ENCODE measurements at regions not wholly inside any gene's neighbourhood (a gene's known extent, or its start where the extent isn't known, plus 50 kb on each side); places are given as distances from the start of the nearest gene placed in this dataset.
A peak's percentile ranks its signal among the peaks of the same experiment; 100 is the strongest.
"Not testable (repeated sequence)": the region's sequence is repeated elsewhere in the genome, so short reads cannot be mapped to it uniquely, and the experiment has no call there.

GRCh38 chr3:74021449-74021848 is 396.7 kb upstream of the PDZRN3 start:
- H3K9me3 ChIP-seq (ENCODE audit: control insufficient read depth, low read length): no peaks in the 10 kb centered on the region
- no peaks in the 10 kb centered on the region for H3K36me3 ChIP-seq (ENCODE audit: control insufficient read depth, insufficient read depth, low read length, severe bottlenecking)
- H3K4me1 ChIP-seq (ENCODE audit: control insufficient read depth, insufficient read depth, low read length): no peaks in the 10 kb centered on the region
- DNase-seq (ENCODE audit: low read depth): no peak
- H3K9ac ChIP-seq (ENCODE audit: low read length): no peak overlapping the region
- peaks cover 6% of the 10 kb centered on the region for H3K27me3 ChIP-seq (replicated peaks; ENCODE audit: control insufficient read depth, insufficient read depth, low read length)
- no peak overlapping the region for H3K4me3 ChIP-seq (ENCODE audit: low read length)

- H3K4me3 ChIP-seq (ENCODE audit: low read length): no peak overlapping the region
- no peaks in the 10 kb centered on the region for H3K27me3 ChIP-seq (replicated peaks; ENCODE audit: control insufficient read depth, insufficient read depth, low read length)
- no peak overlapping the region for H3K9ac ChIP-seq (ENCODE audit: low read length)
- DNase-seq (ENCODE audit: low read depth): no peak
- no peaks in the 10 kb centered on the region for H3K4me1 ChIP-seq (ENCODE audit: control insufficient read depth, insufficient read depth, low read length)
- H3K36me3 ChIP-seq (ENCODE audit: control insufficient read depth, insufficient read depth, low read length, severe bottlenecking): no peaks in the 10 kb centered on the region
- no peaks in the 10 kb centered on the region for H3K9me3 ChIP-seq (ENCODE audit: control insufficient read depth, low read length)
Observed at GRCh38 chr3:74009961-74010844, 385.5 kb upstream of the PDZRN3 start.

- Histone ChIP-seq H3K9ac (ENCODE audit: low read length) (no peak overlapping the region), H3K4me3 (ENCODE audit: low read length) (no peak overlapping the region), H3K9me3 (ENCODE audit: control insufficient read depth, low read length) (no peaks in the 10 kb centered on the region), H3K27me3 (replicated peaks; ENCODE audit: control insufficient read depth, insufficient read depth, low read length) (no peaks in the 10 kb centered on the region), H3K36me3 (ENCODE audit: control insufficient read depth, insufficient read depth, low read length, severe bottlenecking) (no peaks in the 10 kb centered on the region), H3K4me1 (ENCODE audit: control insufficient read depth, insufficient read depth, low read length) (peaks cover 27% of the 10 kb centered on the region)
- no peak for DNase-seq (ENCODE audit: low read depth)
Observed at GRCh38 chr3:74004386-74004785, 379.6 kb upstream of the PDZRN3 start.

- Histone ChIP-seq H3K4me1 (ENCODE audit: control insufficient read depth, insufficient read depth, low read length) (peaks cover 27% of the 10 kb centered on the region), H3K9me3 (ENCODE audit: control insufficient read depth, low read length) (no peaks in the 10 kb centered on the region), H3K27me3 (replicated peaks; ENCODE audit: control insufficient read depth, insufficient read depth, low read length) (no peaks in the 10 kb centered on the region), H3K9ac (ENCODE audit: low read length) (no peak overlapping the region), H3K4me3 (ENCODE audit: low read length) (no peak overlapping the region), H3K36me3 (ENCODE audit: control insufficient read depth, insufficient read depth, low read length, severe bottlenecking) (no peaks in the 10 kb centered on the region)
- no peak for DNase-seq (ENCODE audit: low read depth)
Observed at GRCh38 chr3:74003734-74004133, 379.0 kb upstream of the PDZRN3 start.

GRCh38 chr3:74001436-74001835 is 376.7 kb upstream of the PDZRN3 start:
- DNase-seq (ENCODE audit: low read depth): peak; percentile 45
- H3K36me3 ChIP-seq (ENCODE audit: control insufficient read depth, insufficient read depth, low read length, severe bottlenecking): no peaks in the 10 kb centered on the region
- H3K9ac ChIP-seq (ENCODE audit: low read length): no peak overlapping the region
- peaks cover 27% of the 10 kb centered on the region for H3K4me1 ChIP-seq (ENCODE audit: control insufficient read depth, insufficient read depth, low read length)
- H3K27me3 ChIP-seq (replicated peaks; ENCODE audit: control insufficient read depth, insufficient read depth, low read length): no peaks in the 10 kb centered on the region
- no peaks in the 10 kb centered on the region for H3K9me3 ChIP-seq (ENCODE audit: control insufficient read depth, low read length)
- H3K4me3 ChIP-seq (ENCODE audit: low read length): no peak overlapping the region

- Histone ChIP-seq H3K4me3 (ENCODE audit: low read length) (peak overlapping the region; percentile 45), H3K9ac (ENCODE audit: low read length) (no peak overlapping the region), H3K4me1 (ENCODE audit: control insufficient read depth, insufficient read depth, low read length) (peaks cover 27% of the 10 kb centered on the region), H3K27me3 (replicated peaks; ENCODE audit: control insufficient read depth, insufficient read depth, low read length) (no peaks in the 10 kb centered on the region), H3K9me3 (ENCODE audit: control insufficient read depth, low read length) (no peaks in the 10 kb centered on the region), H3K36me3 (ENCODE audit: control insufficient read depth, insufficient read depth, low read length, severe bottlenecking) (no peaks in the 10 kb centered on the region)
- DNase-seq (ENCODE audit: low read depth): peak; percentile 64
Observed at GRCh38 chr3:74000725-74001124, 376.0 kb upstream of the PDZRN3 start.

DNA sequence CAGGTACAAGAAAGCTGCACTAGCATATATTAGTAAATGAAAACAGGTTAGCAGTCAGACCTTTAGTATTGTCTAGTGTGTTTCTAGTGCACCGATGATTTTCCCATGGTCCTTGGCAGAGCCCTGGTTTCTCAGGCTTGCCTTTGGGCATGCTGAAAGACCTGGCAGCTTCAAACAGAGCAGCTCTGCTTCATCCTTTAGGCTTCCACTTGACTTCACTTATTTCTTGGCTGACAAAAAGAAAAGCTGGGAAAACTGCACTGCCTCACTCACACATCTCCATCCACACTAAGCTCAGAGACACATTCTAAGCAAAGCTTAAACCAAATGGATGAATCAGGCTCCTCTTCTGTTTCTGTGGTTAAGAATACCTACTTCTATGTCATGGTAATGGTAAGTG is 374.8 kb upstream of the PDZRN3 start:
- H3K4me1 ChIP-seq (ENCODE audit: control insufficient read depth, insufficient read depth, low read length): peaks cover 27% of the 10 kb centered on the region
- no peak for DNase-seq (ENCODE audit: low read depth)
- no peaks in the 10 kb centered on the region for H3K27me3 ChIP-seq (replicated peaks; ENCODE audit: control insufficient read depth, insufficient read depth, low read length)
- no peaks in the 10 kb centered on the region for H3K36me3 ChIP-seq (ENCODE audit: control insufficient read depth, insufficient read depth, low read length, severe bottlenecking)
- no peaks in the 10 kb centered on the region for H3K9me3 ChIP-seq (ENCODE audit: control insufficient read depth, low read length)
- no peak overlapping the region for H3K9ac ChIP-seq (ENCODE audit: low read length)
- H3K4me3 ChIP-seq (ENCODE audit: low read length): no peak overlapping the region

GRCh38 chr3:73990691-73991090 is 365.9 kb upstream of the PDZRN3 start:
- not testable (repeated sequence) for H3K4me3 ChIP-seq (ENCODE audit: low read length); H3K27me3 ChIP-seq (replicated peaks; ENCODE audit: control insufficient read depth, insufficient read depth, low read length); H3K9me3 ChIP-seq (ENCODE audit: control insufficient read depth, low read length); DNase-seq (ENCODE audit: low read depth); H3K9ac ChIP-seq (ENCODE audit: low read length); H3K36me3 ChIP-seq (ENCODE audit: control insufficient read depth, insufficient read depth, low read length, severe bottlenecking); H3K4me1 ChIP-seq (ENCODE audit: control insufficient read depth, insufficient read depth, low read length)

GRCh38 chr3:73966733-73967132 is 342.0 kb upstream of the PDZRN3 start:
- no peak overlapping the region for H3K4me3 ChIP-seq (ENCODE audit: low read length)
- H3K9ac ChIP-seq (ENCODE audit: low read length): no peak overlapping the region
- H3K27me3 ChIP-seq (replicated peaks; ENCODE audit: control insufficient read depth, insufficient read depth, low read length): peaks cover 8% of the 10 kb centered on the region
- no peak for DNase-seq (ENCODE audit: low read depth)
- H3K4me1 ChIP-seq (ENCODE audit: control insufficient read depth, insufficient read depth, low read length): no peaks in the 10 kb centered on the region
- H3K36me3 ChIP-seq (ENCODE audit: control insufficient read depth, insufficient read depth, low read length, severe bottlenecking): no peaks in the 10 kb centered on the region
- peaks cover 54% of the 10 kb centered on the region for H3K9me3 ChIP-seq (ENCODE audit: control insufficient read depth, low read length)

- Histone ChIP-seq H3K9me3 (ENCODE audit: control insufficient read depth, low read length) (peaks cover 35% of the 10 kb centered on the region), H3K9ac (ENCODE audit: low read length) (no peak overlapping the region), H3K4me3 (ENCODE audit: low read length) (no peak overlapping the region), H3K27me3 (replicated peaks; ENCODE audit: control insufficient read depth, insufficient read depth, low read length) (peaks cover 8% of the 10 kb centered on the region), H3K36me3 (ENCODE audit: control insufficient read depth, insufficient read depth, low read length, severe bottlenecking) (no peaks in the 10 kb centered on the region), H3K4me1 (ENCODE audit: control insufficient read depth, insufficient read depth, low read length) (no peaks in the 10 kb centered on the region)
- DNase-seq (ENCODE audit: low read depth): no peak
Observed at GRCh38 chr3:73964818-73965217, 340.1 kb upstream of the PDZRN3 start.

DNA sequence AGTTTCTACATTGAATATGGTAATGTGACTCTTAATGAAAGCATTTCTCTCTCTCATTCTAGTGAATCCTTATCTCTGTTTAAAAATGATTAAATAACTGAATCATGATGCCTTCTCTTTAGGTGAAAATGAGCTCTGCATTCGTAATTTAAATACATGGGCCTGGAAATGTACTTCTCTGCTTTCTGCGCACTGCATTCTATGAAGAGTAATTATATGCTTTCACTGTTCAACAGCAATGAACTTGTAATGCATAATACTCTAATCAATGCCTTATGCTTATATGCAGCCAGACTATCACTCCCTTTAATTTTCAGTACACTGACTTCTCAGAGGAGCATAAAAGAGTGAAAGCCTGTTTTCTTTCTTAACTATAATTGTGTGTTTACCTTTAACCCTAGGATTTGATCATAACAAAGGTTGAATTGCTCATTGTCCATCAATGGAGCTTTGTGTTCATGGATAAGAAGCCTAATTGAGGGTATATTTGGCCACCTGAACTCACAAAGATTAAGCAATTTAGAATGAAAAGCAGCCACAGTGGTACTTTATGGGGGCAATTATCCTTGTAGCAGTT is 330.8 kb upstream of the PDZRN3 start:
- DNase-seq (ENCODE audit: low read depth): no peak
- Histone ChIP-seq H3K9ac (ENCODE audit: low read length) (no peak overlapping the region), H3K27me3 (replicated peaks; ENCODE audit: control insufficient read depth, insufficient read depth, low read length) (peaks cover 4% of the 10 kb centered on the region), H3K4me3 (ENCODE audit: low read length) (no peak overlapping the region), H3K36me3 (ENCODE audit: control insufficient read depth, insufficient read depth, low read length, severe bottlenecking) (no peaks in the 10 kb centered on the region), H3K9me3 (ENCODE audit: control insufficient read depth, low read length) (peaks cover 23% of the 10 kb centered on the region), H3K4me1 (ENCODE audit: control insufficient read depth, insufficient read depth, low read length) (no peaks in the 10 kb centered on the region)
